ENCODE measurements at regions not wholly inside any gene's neighbourhood (a gene's known extent, or its start where the extent isn't known, plus 50 kb on each side); places are given as distances from the start of the nearest gene placed in this dataset.

- Histone ChIP-seq H3K9me3 (ENCODE audit: low read length) (no peaks in the 10 kb centered on the region), H3K4me3 (ENCODE audit: low read length) (no peak overlapping the region), H3K27me3 (ENCODE audit: insufficient read depth, low read depth, low read length) (no peaks in the 10 kb centered on the region), H3K4me2 (ENCODE audit: low read length) (no peak overlapping the region), H3K9me2 (ENCODE audit: insufficient read depth, low read length) (no peaks in the 10 kb centered on the region), H3K9ac (ENCODE audit: low read length) (no peak overlapping the region), H3K27ac (ENCODE audit: low read length) (no peak overlapping the region), H3K36me3 (ENCODE audit: insufficient read depth, low read length) (no peaks in the 10 kb centered on the region), H3F3A (ENCODE audit: insufficient read depth, low read length, poor library complexity, severe bottlenecking) (no peaks in the 10 kb centered on the region), H4K20me1 (ENCODE audit: insufficient read depth) (no peaks in the 10 kb centered on the region), H2AFZ (ENCODE audit: low read depth, low read length) (no peak overlapping the region), H3K79me2 (replicated peaks; ENCODE audit: insufficient read depth, low read length) (no peaks in the 10 kb centered on the region)
- TF ChIP-seq EP300 (conservative IDR thresholded peaks at IDR 0.05; ENCODE audit: poor library complexity, severe bottlenecking) = no peak
- TF ChIP-seq RAD21 (conservative IDR thresholded peaks at IDR 0.05) = no peak
- TF ChIP-seq MXI1 (conservative IDR thresholded peaks at IDR 0.05; ENCODE audit: poor library complexity, severe bottlenecking) = no peak
- no peak for TF ChIP-seq REST (IDR thresholded peaks at IDR 0.05; ENCODE audit: borderline replicate concordance)
- TF ChIP-seq EZH2 (IDR thresholded peaks at IDR 0.05; ENCODE audit: borderline replicate concordance, insufficient read depth, low read length, poor library complexity, severe bottlenecking) = no peak
- no peak for TF ChIP-seq SMC3 (conservative IDR thresholded peaks at IDR 0.05; ENCODE audit: poor library complexity)
- TF ChIP-seq CTCF (IDR thresholded peaks at IDR 0.05; ENCODE audit: poor library complexity, severe bottlenecking) = no peak
- no peak for TF ChIP-seq POLR2AphosphoS5 (IDR thresholded peaks at IDR 0.05)
- no peak for TF ChIP-seq TAF1 (IDR thresholded peaks at IDR 0.05; ENCODE audit: low read depth)
These were observed 174.3 kb downstream of the MRPS30 start for GRCh38 chr5:44983006-44983405.

GRCh38 chr5:44987026-44987425, 178.3 kb downstream of the MRPS30 start:
- no peak overlapping the region for H3K9ac ChIP-seq (ENCODE audit: low read length)
- no peak overlapping the region for H3K27ac ChIP-seq (ENCODE audit: low read length)
- no peaks in the 10 kb centered on the region for H3K27me3 ChIP-seq (ENCODE audit: insufficient read depth, low read depth, low read length)
- H3K4me3 ChIP-seq (ENCODE audit: low read length) = no peak overlapping the region
- H4K20me1 ChIP-seq (ENCODE audit: insufficient read depth) = no peaks in the 10 kb centered on the region
- H3F3A ChIP-seq (ENCODE audit: insufficient read depth, low read length, poor library complexity, severe bottlenecking) = no peaks in the 10 kb centered on the region
- TF ChIP-seq EZH2 (IDR thresholded peaks at IDR 0.05; ENCODE audit: borderline replicate concordance, insufficient read depth, low read length, poor library complexity, severe bottlenecking) (no peak), RAD21 (conservative IDR thresholded peaks at IDR 0.05) (no peak), EP300 (conservative IDR thresholded peaks at IDR 0.05; ENCODE audit: poor library complexity, severe bottlenecking) (no peak), MXI1 (conservative IDR thresholded peaks at IDR 0.05; ENCODE audit: poor library complexity, severe bottlenecking) (no peak)
- no peak overlapping the region for H2AFZ ChIP-seq (ENCODE audit: low read depth, low read length)
- no peaks in the 10 kb centered on the region for H3K9me3 ChIP-seq (ENCODE audit: low read length)
- no peaks in the 10 kb centered on the region for H3K36me3 ChIP-seq (ENCODE audit: insufficient read depth, low read length)
- no peak overlapping the region for H3K4me2 ChIP-seq (ENCODE audit: low read length)
- no peaks in the 10 kb centered on the region for H3K9me2 ChIP-seq (ENCODE audit: insufficient read depth, low read length)
- H3K79me2 ChIP-seq (replicated peaks; ENCODE audit: insufficient read depth, low read length) = no peaks in the 10 kb centered on the region
